A673 (cell line): ENCODE measurements at regions not wholly inside any gene's neighbourhood (a gene's known extent, or its start where the extent isn't known, plus 50 kb on each side); places are given as distances from the start of the nearest gene placed in this dataset.
"Not testable (repeated sequence)": the region's sequence is repeated elsewhere in the genome, so short reads cannot be mapped to it uniquely, and the experiment has no call there.

Source experiments
- BruUV-seq: library from RNA; stranded (reverse); fragments of 400-500 nt; replicated peaks from 2 replicates; lab custom pipeline; 2021; lab: Mats Ljungman, UMichigan
- CTCF ChIA-PET: fragments of 300-600 bp; sonication (Branson Sonifier 250); formaldehyde crosslinking; loops from one replicate; lab custom pipeline; 2022; ENCODE audit warnings: antibody characterized with exemption; lab: Charles Lee
- POLR2A ChIA-PET: fragments of 300-600 bp; sonication (Branson Sonifier 250); formaldehyde crosslinking; loops from one replicate; lab custom pipeline; 2022; ENCODE audit warnings: antibody characterized with exemption; ENCODE audit not compliant: low non-redundant PET; lab: Charles Lee
- DNase-seq: peaks from one replicate; pipeline ENCODE4 v3.0.0-alpha.2; 2015; ENCODE audit warnings: low spot score
- H3K27ac ChIP-seq: fragments of 200-600 bp; sonication (generic); 2 replicates; pipeline ENCODE4 v1.5.1; 2016; ENCODE audit warnings: mixed run types, low read depth, mild to moderate bottlenecking, mixed read lengths, antibody characterized with exemption, low read length; ENCODE audit not compliant: poor library complexity, severe bottlenecking
- H3K27me3 ChIP-seq: fragments of 200-600 bp; sonication (generic); replicated peaks from 2 replicates; pipeline ENCODE4 v1.6.1; 2017; ENCODE audit warnings: mixed run types, low read depth, mild to moderate bottlenecking, mixed read lengths, antibody characterized with exemption, low read length; ENCODE audit not compliant: insufficient read depth, poor library complexity
- H3K36me3 ChIP-seq: fragments of 200-600 bp; sonication (generic); 2 replicates; pipeline ENCODE4 v1.6.1; 2016; ENCODE audit warnings: mixed run types, mild to moderate bottlenecking, mixed read lengths, antibody characterized with exemption, low read length; ENCODE audit not compliant: insufficient read depth, poor library complexity, severe bottlenecking
- H3K4me1 ChIP-seq: fragments of 200-600 bp; sonication (generic); 2 replicates; pipeline ENCODE4 v1.6.1; 2017; ENCODE audit warnings: mixed run types, mild to moderate bottlenecking, mixed read lengths, antibody characterized with exemption, low read length; ENCODE audit not compliant: insufficient read depth, poor library complexity, severe bottlenecking
- H3K4me3 ChIP-seq: fragments of 200-600 bp; sonication (generic); 2 replicates; pipeline ENCODE4 v1.5.1; 2016; ENCODE audit warnings: low read depth, mixed run types, mild to moderate bottlenecking, mixed read lengths, low read length; ENCODE audit not compliant: poor library complexity, severe bottlenecking
- H3K9me3 ChIP-seq: fragments of 200-600 bp; sonication (generic); 2 replicates; pipeline ENCODE4 v1.6.1; 2016; ENCODE audit warnings: mixed run types, low read depth, mild to moderate bottlenecking, mixed read lengths, antibody characterized with exemption, low read length; ENCODE audit not compliant: poor library complexity, severe bottlenecking
- CTCF ChIP-seq: fragments of 300-800, 200-600 bp; sonication (generic); conservative IDR thresholded peaks from 2 replicates; pipeline ENCODE4 v1.5.1; 2017; ENCODE audit warnings: low read depth, mild to moderate bottlenecking, antibody characterized with exemption, low read length, moderate library complexity, mixed read lengths
- EZH2 ChIP-seq: fragments of 200-600 bp; sonication (generic); IDR thresholded peaks from 2 replicates; pipeline ENCODE4 v1.6.1; 2017; ENCODE audit warnings: borderline replicate concordance, low read depth, mild to moderate bottlenecking, mixed read lengths, antibody characterized with exemption, low read length; ENCODE audit not compliant: poor library complexity, severe bottlenecking
- intact Hi-C: fragments of 100-400 bp; cut with micrococcal nuclease; formaldehyde crosslinking; loops from one replicate; pipeline ENCODE4 v1.10.0; 2022; ENCODE audit not compliant: unreplicated experiment

GRCh38 chr9:106107716-106108115 is 413.4 kb downstream of the TMEM38B start:
- Histone ChIP-seq H3K27me3 (no peaks in the 10 kb centered on the region), H3K36me3 (no peaks in the 10 kb centered on the region), H3K9me3 (no peaks in the 10 kb centered on the region), H3K4me1 (no peaks in the 10 kb centered on the region), H3K27ac (no peak overlapping the region), H3K4me3 (no peak overlapping the region)
- ChIA-PET POLR2A (no interaction called here), CTCF (no interaction called here)
- intact Hi-C loops, result no loop called here
- BruUV-seq, result no TSS peak
- TF ChIP-seq CTCF (no peak), EZH2 (no peak)
- DNase-seq, result no peak

GRCh38 chr9:106109706-106110105 is 415.4 kb downstream of the TMEM38B start:
- H3K27ac ChIP-seq, H3K4me1 ChIP-seq, intact Hi-C loops, BruUV-seq, DNase-seq, CTCF ChIA-PET, H3K4me3 ChIP-seq, POLR2A ChIA-PET, H3K36me3 ChIP-seq, H3K27me3 ChIP-seq, H3K9me3 ChIP-seq: not testable (repeated sequence)

GRCh38 chr9:106110483-106110882 is 416.1 kb downstream of the TMEM38B start:
- CTCF ChIA-PET, result no interaction called here
- Histone ChIP-seq H3K27ac (no peak overlapping the region), H3K4me1 (no peaks in the 10 kb centered on the region), H3K27me3 (no peaks in the 10 kb centered on the region), H3K4me3 (no peak overlapping the region), H3K36me3 (no peaks in the 10 kb centered on the region), H3K9me3 (no peaks in the 10 kb centered on the region)
- POLR2A ChIA-PET, result no interaction called here
- no TSS peak for BruUV-seq
- no peak for TF ChIP-seq CTCF
- no peak for TF ChIP-seq EZH2
- intact Hi-C loops, result no loop called here
- DNase-seq, result no peak

GRCh38 chr9:106111039-106111730 is 416.8 kb downstream of the TMEM38B start:
- no peaks in the 10 kb centered on the region for H3K4me1 ChIP-seq
- no peaks in the 10 kb centered on the region for H3K27me3 ChIP-seq
- no TSS peak for BruUV-seq
- CTCF ChIA-PET, result no interaction called here
- intact Hi-C loops, result no loop called here
- H3K36me3 ChIP-seq, result no peaks in the 10 kb centered on the region
- POLR2A ChIA-PET, result no interaction called here
- no peak overlapping the region for H3K4me3 ChIP-seq
- H3K27ac ChIP-seq, result no peak overlapping the region
- H3K9me3 ChIP-seq, result peaks cover 1% of the 10 kb centered on the region
- no peak for DNase-seq
- no peak for TF ChIP-seq EZH2
- no peak for TF ChIP-seq CTCF
